RWPE1 (cell line): ENCODE measurements at regions not wholly inside any gene's neighbourhood (a gene's known extent, or its start where the extent isn't known, plus 50 kb on each side); places are given as distances from the start of the nearest gene placed in this dataset.

Experiments used
- CTCF ChIA-PET: fragments of 350-600 bp; sonication (Branson Sonifier 250); formaldehyde crosslinking; extraction: SDS; loops from one replicate; lab custom pipeline; 2021; lab: Yijun Ruan, JAX
- POLR2A ChIA-PET: fragments of 400-600 bp; formaldehyde crosslinking; extraction: SDS; loops from one replicate; lab custom pipeline; 2020; ENCODE audit warnings: antibody characterized with exemption; ENCODE audit not compliant: low non-redundant PET; lab: Yijun Ruan, JAX
- DNase-seq: peaks from one replicate; pipeline ENCODE4 v3.0.0; 2012; ENCODE audit warnings: low spot score
- H3K27ac ChIP-seq: fragments of 450-650 bp; 2 replicates; pipeline ENCODE4 v1.5.1; 2017
- CTCF ChIP-seq: fragments of 450-650 bp; conservative IDR thresholded peaks from 2 replicates; pipeline ENCODE4 v1.5.1; 2017; ENCODE audit warnings: low read depth, mild to moderate bottlenecking

GRCh38 chr7:50962962-50963374 lies 180.3 kb upstream of the GRB10 start:
- no peak for TF ChIP-seq CTCF
- ChIA-PET POLR2A (no interaction called here), CTCF (interaction anchor here (0.6 kb wide), 1 partner anchor 418 kb away, joined by 4 read pairs; no protein-coding TSS in a partner anchor)
- H3K27ac ChIP-seq = peak overlapping the region; percentile 62
- DNase-seq = peak; percentile 87

GRCh38 chr7:50962281-50962883 lies 179.7 kb upstream of the GRB10 start:
- H3K27ac ChIP-seq = peak overlapping the region; percentile 62
- peak; percentile 12 for DNase-seq
- ChIA-PET CTCF (no interaction called here), POLR2A (no interaction called here)
- TF ChIP-seq CTCF = no peak

GRCh38 chr7:50960621-50961310 lies 178.1 kb upstream of the GRB10 start:
- DNase-seq = no peak
- ChIA-PET CTCF (no interaction called here), POLR2A (no interaction called here)
- no peak overlapping the region for H3K27ac ChIP-seq
- no peak for TF ChIP-seq CTCF

- DNase-seq = no peak
- ChIA-PET CTCF (no interaction called here), POLR2A (no interaction called here)
- no peak overlapping the region for H3K27ac ChIP-seq
- TF ChIP-seq CTCF = no peak
Observed at GRCh38 chr7:50959991-50960390, 177.3 kb upstream of the GRB10 start.

GRCh38 chr7:50959560-50959959 lies 176.9 kb upstream of the GRB10 start:
- no peak for TF ChIP-seq CTCF
- no peak for DNase-seq
- ChIA-PET POLR2A (no interaction called here), CTCF (no interaction called here)
- H3K27ac ChIP-seq = no peak overlapping the region

GRCh38 chr7:50957855-50958254 lies 175.2 kb upstream of the GRB10 start:
- no peak overlapping the region for H3K27ac ChIP-seq
- no peak for TF ChIP-seq CTCF
- ChIA-PET CTCF (interaction anchor here (0.7 kb wide), 1 partner anchor 50 kb away, joined by 3 read pairs; no protein-coding TSS in a partner anchor), POLR2A (interaction anchor here (0.7 kb wide), 1 partner anchor 62 kb away, joined by 3 read pairs; no protein-coding TSS in a partner anchor)
- DNase-seq = no peak
